ENCODE measurements at regions not wholly inside any gene's neighbourhood (a gene's known extent, or its start where the extent isn't known, plus 50 kb on each side); places are given as distances from the start of the nearest gene placed in this dataset.
A peak's percentile ranks its signal among the peaks of the same experiment; 100 is the strongest.

DNA sequence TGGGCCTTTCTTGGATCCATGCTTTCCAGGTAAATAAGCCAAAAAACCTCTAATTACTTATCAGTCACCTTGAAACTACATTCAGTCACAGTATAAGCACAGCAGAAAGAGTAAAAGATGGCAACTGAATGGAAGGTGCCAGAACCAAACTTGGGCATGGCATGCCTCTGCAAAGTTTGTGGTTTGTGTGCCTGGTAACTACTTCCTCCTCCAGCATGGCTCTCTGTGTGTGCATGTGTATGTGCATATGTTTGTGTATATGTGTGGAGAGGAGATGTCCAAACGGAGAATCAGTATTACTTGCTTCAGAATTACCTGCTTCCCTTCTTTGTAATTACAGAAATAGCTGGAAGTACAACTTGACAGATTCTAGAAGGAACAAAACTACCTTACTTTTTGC lies 67.5 kb downstream of the AGTR2 start:
- H3K27ac ChIP-seq = no peak overlapping the region
- intact Hi-C loops (cut with DNase I) = no loop called here
- H3K9me3 ChIP-seq = no peaks in the 10 kb centered on the region
- no peak for DNase-seq
- H3K4me1 ChIP-seq = peaks cover 0 to 7% (median 0%) of the 10 kb centered on the region in 3 donors
- no peak for ATAC-seq
- H3K36me3 ChIP-seq = no peaks in the 10 kb centered on the region
- peaks cover 0 to 13% (median 0%) of the 10 kb centered on the region in 4 donors for H3K27me3 ChIP-seq
- FAIRE-seq = no peak
- H3K4me3 ChIP-seq = no peak overlapping the region
- TF ChIP-seq, protein P1, sequence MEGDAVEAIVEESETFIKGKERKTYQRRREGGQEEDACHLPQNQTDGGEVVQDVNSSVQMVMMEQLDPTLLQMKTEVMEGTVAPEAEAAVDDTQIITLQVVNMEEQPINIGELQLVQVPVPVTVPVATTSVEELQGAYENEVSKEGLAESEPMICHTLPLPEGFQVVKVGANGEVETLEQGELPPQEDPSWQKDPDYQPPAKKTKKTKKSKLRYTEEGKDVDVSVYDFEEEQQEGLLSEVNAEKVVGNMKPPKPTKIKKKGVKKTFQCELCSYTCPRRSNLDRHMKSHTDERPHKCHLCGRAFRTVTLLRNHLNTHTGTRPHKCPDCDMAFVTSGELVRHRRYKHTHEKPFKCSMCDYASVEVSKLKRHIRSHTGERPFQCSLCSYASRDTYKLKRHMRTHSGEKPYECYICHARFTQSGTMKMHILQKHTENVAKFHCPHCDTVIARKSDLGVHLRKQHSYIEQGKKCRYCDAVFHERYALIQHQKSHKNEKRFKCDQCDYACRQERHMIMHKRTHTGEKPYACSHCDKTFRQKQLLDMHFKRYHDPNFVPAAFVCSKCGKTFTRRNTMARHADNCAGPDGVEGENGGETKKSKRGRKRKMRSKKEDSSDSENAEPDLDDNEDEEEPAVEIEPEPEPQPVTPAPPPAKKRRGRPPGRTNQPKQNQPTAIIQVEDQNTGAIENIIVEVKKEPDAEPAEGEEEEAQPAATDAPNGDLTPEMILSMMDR (IDR thresholded peaks at IDR 0.05) = no peak
- WGBS, 2 donors = 46 to 80% methylated on average over 1 of the region's 1 CpG

DNA sequence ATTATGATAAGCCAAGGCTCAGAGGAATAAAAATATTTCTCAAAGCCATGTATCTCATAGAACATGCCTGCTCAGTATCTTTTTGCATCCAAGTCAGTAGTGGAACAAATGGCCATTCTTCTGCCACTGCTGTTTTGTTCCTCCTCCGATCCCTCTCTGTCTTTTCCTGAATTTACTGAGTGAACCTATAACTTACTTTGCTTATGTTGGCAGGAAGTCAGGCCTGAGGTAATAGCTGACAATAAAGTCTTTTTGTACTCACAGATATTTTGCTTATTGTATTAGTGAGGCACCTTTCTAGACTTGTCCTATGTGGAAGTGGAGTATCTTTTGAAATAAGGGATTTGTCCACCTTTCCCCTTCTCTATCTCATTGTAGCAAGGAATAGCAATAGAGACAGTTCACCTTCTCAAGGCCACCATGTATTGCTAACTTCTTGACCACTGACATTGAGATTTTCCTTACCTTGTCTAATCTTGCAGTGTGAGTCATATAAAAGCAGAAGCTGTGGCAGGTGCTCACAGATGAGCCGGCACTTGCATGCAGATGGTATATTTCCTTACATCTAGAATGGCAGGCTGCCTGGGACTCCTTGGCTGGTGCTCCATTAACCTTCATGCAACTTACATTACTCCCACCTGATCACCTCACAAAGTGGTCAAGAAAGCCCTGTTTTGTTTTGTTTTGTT lies 68.2 kb downstream of the AGTR2 start:
- WGBS, 2 donors = 63 to 69% methylated on average over 2 of the region's 2 CpGs
- TF ChIP-seq, protein P1 (IDR thresholded peaks at IDR 0.05) = no peak
- Histone ChIP-seq H3K27me3 (peaks cover 0 to 13% (median 0%) of the 10 kb centered on the region in 4 donors), H3K4me1 (peaks cover 0 to 7% (median 0%) of the 10 kb centered on the region in 3 donors), H3K36me3 (no peaks in the 10 kb centered on the region), H3K4me3 (no peak overlapping the region), H3K27ac (peak overlapping the region in 2 of 4 donors; percentile 50 to 69), H3K9me3 (no peaks in the 10 kb centered on the region)
- intact Hi-C loops (cut with DNase I) = no loop called here
- DNase-seq = no peak
- ATAC-seq = no peak
- no peak for FAIRE-seq

DNA sequence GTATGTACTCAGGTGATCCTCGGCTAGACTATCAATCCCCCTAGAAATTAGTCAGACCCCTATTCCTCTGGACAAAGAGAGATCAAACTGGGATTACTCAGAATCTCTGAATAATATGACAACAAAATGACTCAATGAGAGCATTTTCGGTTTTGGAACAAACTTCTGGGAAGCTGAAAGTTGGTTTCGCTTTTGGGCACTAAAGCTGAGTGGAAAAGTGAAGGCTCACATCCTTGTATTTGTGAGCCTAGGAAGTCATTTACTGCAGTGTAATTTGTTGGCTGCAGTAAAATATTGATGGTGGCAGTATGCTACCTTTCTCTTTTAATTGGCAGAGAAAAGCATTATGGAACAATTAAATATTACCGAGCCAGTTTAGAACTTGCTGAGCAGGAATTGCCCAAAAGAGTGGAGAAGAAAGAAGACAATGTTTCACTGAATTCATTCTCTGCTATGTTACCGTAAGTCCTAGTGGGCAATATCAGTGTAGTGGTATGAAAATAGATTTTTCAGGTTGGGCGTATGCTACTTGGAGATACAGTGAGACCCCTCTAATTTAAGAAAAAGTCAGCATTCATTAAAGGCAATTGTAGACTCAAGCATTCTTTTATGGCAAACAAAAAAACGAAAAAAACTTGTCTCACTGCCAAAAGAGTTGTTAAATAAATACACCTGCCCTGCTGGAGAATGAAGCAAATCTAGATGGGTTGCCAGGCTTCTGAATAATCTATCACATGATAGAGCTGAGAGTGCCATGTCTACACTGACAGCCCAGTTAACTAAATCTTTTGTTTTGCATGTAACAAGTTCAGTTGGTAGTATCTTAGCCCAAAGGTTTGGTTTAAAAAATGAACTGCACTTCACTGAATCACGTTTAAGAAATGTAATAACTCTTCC lies 69.6 kb downstream of the AGTR2 start:
- FAIRE-seq (peak; percentile 17), DNase-seq (peak in 2 of 6 donors; percentile 15 to 21), ATAC-seq (peak; percentile 76 to 95 (median 91))
- peaks cover 0 to 7% (median 0%) of the 10 kb centered on the region in 3 donors for H3K4me1 ChIP-seq
- peak overlapping the region in 2 of 4 donors; percentile 50 to 69 for H3K27ac ChIP-seq
- intact Hi-C loops (cut with DNase I) = no loop called here
- H3K9me3 ChIP-seq = no peaks in the 10 kb centered on the region
- 36% methylated on average over 8 of the region's 8 CpGs for WGBS, 2 donors
- H3K36me3 ChIP-seq = no peaks in the 10 kb centered on the region
- TF ChIP-seq, protein P1 (IDR thresholded peaks at IDR 0.05) = no peak
- no peak overlapping the region for H3K4me3 ChIP-seq
- peaks cover 0 to 13% (median 0%) of the 10 kb centered on the region in 4 donors for H3K27me3 ChIP-seq

DNA sequence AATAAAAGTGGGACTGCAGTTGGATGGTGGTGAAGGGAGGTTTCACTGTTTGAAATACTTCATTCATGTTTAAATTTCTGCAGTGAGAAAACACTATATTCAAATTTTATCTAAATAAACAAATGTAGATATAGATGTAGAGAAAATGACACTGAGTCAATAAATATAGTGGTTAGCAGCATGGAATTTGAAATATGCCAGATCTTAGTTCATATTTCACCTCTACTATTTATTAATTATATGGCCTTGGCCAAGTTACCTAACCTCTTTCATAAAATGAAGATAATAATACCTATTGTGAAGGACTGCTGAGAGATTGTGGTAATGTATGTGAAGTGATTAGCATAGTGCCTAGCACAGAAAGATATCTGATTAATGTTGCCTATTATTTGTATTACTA lies 70.5 kb downstream of the AGTR2 start:
- H3K27me3 ChIP-seq = peaks cover 0 to 13% (median 0%) of the 10 kb centered on the region in 4 donors
- no peaks in the 10 kb centered on the region for H3K9me3 ChIP-seq
- H3K4me1 ChIP-seq = peaks cover 0 to 7% (median 0%) of the 10 kb centered on the region in 3 donors
- ATAC-seq = peak in 2 of 4 donors; percentile 18 to 42
- H3K4me3 ChIP-seq = no peak overlapping the region
- intact Hi-C loops (cut with DNase I) = no loop called here
- no peak for FAIRE-seq
- DNase-seq = no peak
- peak overlapping the region in 1 of 4 donors; percentile 25 for H3K27ac ChIP-seq
- TF ChIP-seq, protein P1 (IDR thresholded peaks at IDR 0.05) = no peak
- H3K36me3 ChIP-seq = no peaks in the 10 kb centered on the region
